ENCODE measurements at regions not wholly inside any gene's neighbourhood (a gene's known extent, or its start where the extent isn't known, plus 50 kb on each side); places are given as distances from the start of the nearest gene placed in this dataset.
"Not testable (repeated sequence)": the region's sequence is repeated elsewhere in the genome, so short reads cannot be mapped to it uniquely, and the experiment has no call there.

DNA sequence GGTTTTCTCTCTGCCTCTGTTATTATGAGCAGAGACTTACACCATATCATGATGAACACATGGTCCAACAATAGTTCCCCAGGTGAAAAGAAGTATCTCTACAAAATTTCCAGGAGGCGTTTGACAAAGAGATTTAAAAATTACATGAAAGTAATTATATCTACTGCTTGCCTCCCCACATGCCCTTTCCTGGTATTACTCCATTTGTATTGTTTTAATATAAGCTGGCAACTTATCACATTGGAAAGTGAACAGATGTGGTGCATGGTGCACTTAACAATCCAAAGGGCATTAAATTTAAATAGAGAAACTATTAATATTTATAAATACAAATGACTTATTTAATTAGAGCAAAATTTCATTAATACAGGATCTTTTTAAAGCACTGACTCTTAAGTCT lies 638.2 kb downstream of the ANKRD7 start:
- H3K27ac ChIP-seq (ENCODE audit: insufficient read depth, low read depth, low read length, poor library complexity, severe bottlenecking), result no peak overlapping the region
- H3K36me3 ChIP-seq (ENCODE audit: control insufficient read depth, insufficient read depth, low read length), result no peaks in the 10 kb centered on the region
- H3K4me1 ChIP-seq (ENCODE audit: control insufficient read depth, insufficient read depth, low read length), result no peaks in the 10 kb centered on the region
- H3K27me3 ChIP-seq (ENCODE audit: control insufficient read depth, insufficient read depth, low read length, poor library complexity, severe bottlenecking), result no peaks in the 10 kb centered on the region
- no peaks in the 10 kb centered on the region for H3K9me3 ChIP-seq (ENCODE audit: control insufficient read depth, low read length)
- no CpG with 5 or more reads among the region's 1 CpG for WGBS, 2 experiments
- no peak overlapping the region for H3K4me3 ChIP-seq (ENCODE audit: insufficient read depth, low read depth, low read length)

DNA sequence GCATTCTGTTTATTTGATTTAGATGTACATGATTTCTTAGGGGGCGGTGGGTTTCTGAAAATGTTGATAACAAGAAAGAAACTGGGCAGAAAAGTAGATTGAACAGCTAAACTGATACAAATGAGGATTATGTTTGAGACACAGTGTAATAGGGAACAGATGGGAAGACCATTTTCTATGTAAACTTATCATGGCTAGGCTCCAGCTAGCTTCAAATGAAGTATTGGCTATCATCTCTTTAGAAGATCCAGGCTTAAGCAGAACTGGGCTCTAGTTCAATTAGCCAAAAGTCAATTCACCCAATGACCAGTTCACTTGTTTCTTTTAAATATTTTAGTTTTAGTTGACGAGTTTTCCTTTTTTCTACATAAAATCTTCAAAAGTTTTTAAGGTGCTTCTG lies 639.5 kb downstream of the ANKRD7 start:
- H3K4me1 ChIP-seq (ENCODE audit: control insufficient read depth, insufficient read depth, low read length), result no peaks in the 10 kb centered on the region
- no peak overlapping the region for H3K27ac ChIP-seq (ENCODE audit: insufficient read depth, low read depth, low read length, poor library complexity, severe bottlenecking)
- no peaks in the 10 kb centered on the region for H3K27me3 ChIP-seq (ENCODE audit: control insufficient read depth, insufficient read depth, low read length, poor library complexity, severe bottlenecking)
- H3K36me3 ChIP-seq (ENCODE audit: control insufficient read depth, insufficient read depth, low read length), result no peaks in the 10 kb centered on the region
- no peaks in the 10 kb centered on the region for H3K9me3 ChIP-seq (ENCODE audit: control insufficient read depth, low read length)
- H3K4me3 ChIP-seq (ENCODE audit: insufficient read depth, low read depth, low read length), result no peak overlapping the region
- 93 to 97% methylated on average over 1 to 2 of the region's 2 CpGs for WGBS, 2 experiments

DNA sequence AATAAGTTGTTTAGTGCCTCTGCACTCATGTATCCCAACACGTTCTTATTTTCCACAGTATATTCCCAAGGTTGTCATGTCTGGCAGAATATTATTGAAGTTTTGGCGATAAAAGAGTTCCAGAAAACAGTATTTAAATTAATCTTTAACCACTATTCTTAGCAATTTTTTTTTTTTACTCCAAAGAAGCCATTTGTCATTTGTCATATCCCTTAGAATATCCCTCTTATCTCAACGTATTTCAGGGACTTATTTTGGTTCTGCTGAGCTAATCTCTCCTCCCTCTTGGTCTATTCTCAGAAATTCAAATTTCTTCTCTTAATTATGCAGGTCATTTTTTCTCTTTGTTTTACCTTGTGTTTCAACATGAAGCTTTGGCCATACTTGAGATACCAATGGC lies 643.4 kb downstream of the ANKRD7 start:
- 87 to 93% methylated on average over 3 of the region's 3 CpGs for WGBS, 2 experiments
- H3K27ac ChIP-seq (ENCODE audit: insufficient read depth, low read depth, low read length, poor library complexity, severe bottlenecking), result no peak overlapping the region
- H3K36me3 ChIP-seq (ENCODE audit: control insufficient read depth, insufficient read depth, low read length), result no peaks in the 10 kb centered on the region
- no peaks in the 10 kb centered on the region for H3K27me3 ChIP-seq (ENCODE audit: control insufficient read depth, insufficient read depth, low read length, poor library complexity, severe bottlenecking)
- no peak overlapping the region for H3K4me3 ChIP-seq (ENCODE audit: insufficient read depth, low read depth, low read length)
- H3K9me3 ChIP-seq (ENCODE audit: control insufficient read depth, low read length), result no peaks in the 10 kb centered on the region
- no peaks in the 10 kb centered on the region for H3K4me1 ChIP-seq (ENCODE audit: control insufficient read depth, insufficient read depth, low read length)

DNA sequence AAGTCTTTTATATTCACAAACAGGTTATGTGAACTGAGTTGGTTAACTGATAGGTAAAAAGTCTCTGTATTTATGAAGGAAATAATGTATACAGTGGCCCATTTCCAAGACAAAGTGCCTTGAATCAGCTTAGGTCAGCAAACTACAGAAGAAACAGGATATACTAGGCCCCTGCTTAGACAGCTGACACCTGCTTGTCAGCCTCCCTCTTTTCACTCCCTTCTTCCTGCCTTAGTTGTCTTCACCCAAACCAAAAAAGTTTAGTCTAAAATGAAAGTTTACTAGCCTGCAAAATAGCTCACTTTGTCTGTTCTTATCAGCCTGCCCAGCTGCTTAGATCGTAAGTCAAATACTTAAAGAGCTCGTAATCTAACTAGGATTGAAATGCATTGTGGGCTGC lies 644.6 kb downstream of the ANKRD7 start:
- WGBS, 2 experiments, result 98 to 100% methylated on average over 2 of the region's 2 CpGs
- not testable (repeated sequence) for H3K36me3 ChIP-seq (ENCODE audit: control insufficient read depth, insufficient read depth, low read length); H3K27ac ChIP-seq (ENCODE audit: insufficient read depth, low read depth, low read length, poor library complexity, severe bottlenecking); H3K9me3 ChIP-seq (ENCODE audit: control insufficient read depth, low read length); H3K4me1 ChIP-seq (ENCODE audit: control insufficient read depth, insufficient read depth, low read length); H3K27me3 ChIP-seq (ENCODE audit: control insufficient read depth, insufficient read depth, low read length, poor library complexity, severe bottlenecking); H3K4me3 ChIP-seq (ENCODE audit: insufficient read depth, low read depth, low read length)

DNA sequence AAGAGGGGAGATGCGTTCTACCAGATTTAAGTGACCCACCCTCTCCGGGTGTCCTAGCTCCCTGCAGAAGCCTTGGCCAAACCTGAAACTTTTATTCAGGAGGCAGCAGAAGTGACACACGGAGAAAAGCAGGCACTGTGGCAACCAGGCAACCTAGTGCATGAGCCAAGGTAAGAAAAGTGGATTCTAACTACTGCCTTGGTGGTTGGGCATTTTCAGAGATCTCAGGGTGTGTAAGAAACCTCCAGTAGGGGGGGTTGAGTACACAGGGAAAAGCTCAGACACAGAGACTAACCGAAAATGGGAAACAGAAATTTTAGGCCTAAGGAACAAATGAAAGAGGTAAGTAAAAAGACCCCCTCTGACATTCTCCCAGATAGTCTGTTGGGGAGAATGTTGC lies 645.7 kb downstream of the ANKRD7 start:
- no peaks in the 10 kb centered on the region for H3K4me1 ChIP-seq (ENCODE audit: control insufficient read depth, insufficient read depth, low read length)
- 84% methylated on average over 4 of the region's 4 CpGs for WGBS, 2 experiments
- H3K36me3 ChIP-seq (ENCODE audit: control insufficient read depth, insufficient read depth, low read length), result no peaks in the 10 kb centered on the region
- no peak overlapping the region for H3K4me3 ChIP-seq (ENCODE audit: insufficient read depth, low read depth, low read length)
- no peaks in the 10 kb centered on the region for H3K9me3 ChIP-seq (ENCODE audit: control insufficient read depth, low read length)
- no peak overlapping the region for H3K27ac ChIP-seq (ENCODE audit: insufficient read depth, low read depth, low read length, poor library complexity, severe bottlenecking)
- no peaks in the 10 kb centered on the region for H3K27me3 ChIP-seq (ENCODE audit: control insufficient read depth, insufficient read depth, low read length, poor library complexity, severe bottlenecking)

DNA sequence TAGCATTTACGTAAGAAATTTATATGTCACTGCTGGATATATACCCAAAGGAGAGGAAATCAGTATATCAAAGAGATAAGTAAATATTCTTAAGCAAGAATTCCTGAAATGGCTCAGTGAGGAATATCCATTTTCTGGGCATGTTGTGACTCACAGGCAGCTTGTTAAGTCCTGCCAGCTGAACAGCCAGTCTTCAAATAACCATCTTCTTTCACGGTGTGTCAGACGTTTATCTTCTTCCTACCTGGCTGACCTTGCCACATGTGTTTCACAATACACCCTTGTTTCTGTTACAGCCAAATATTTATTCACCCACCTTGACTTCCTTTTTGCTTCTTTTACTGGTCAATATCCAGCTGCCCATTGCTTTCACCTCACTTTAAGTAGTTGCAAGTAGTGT lies 648.1 kb downstream of the ANKRD7 start:
- Histone ChIP-seq H3K27me3 (ENCODE audit: control insufficient read depth, insufficient read depth, low read length, poor library complexity, severe bottlenecking) (no peaks in the 10 kb centered on the region), H3K36me3 (ENCODE audit: control insufficient read depth, insufficient read depth, low read length) (no peaks in the 10 kb centered on the region), H3K4me1 (ENCODE audit: control insufficient read depth, insufficient read depth, low read length) (no peaks in the 10 kb centered on the region), H3K27ac (ENCODE audit: insufficient read depth, low read depth, low read length, poor library complexity, severe bottlenecking) (no peak overlapping the region), H3K4me3 (ENCODE audit: insufficient read depth, low read depth, low read length) (no peak overlapping the region), H3K9me3 (ENCODE audit: control insufficient read depth, low read length) (no peaks in the 10 kb centered on the region)
- WGBS, 2 experiments, result 80 to 82% methylated on average over 3 of the region's 3 CpGs

DNA sequence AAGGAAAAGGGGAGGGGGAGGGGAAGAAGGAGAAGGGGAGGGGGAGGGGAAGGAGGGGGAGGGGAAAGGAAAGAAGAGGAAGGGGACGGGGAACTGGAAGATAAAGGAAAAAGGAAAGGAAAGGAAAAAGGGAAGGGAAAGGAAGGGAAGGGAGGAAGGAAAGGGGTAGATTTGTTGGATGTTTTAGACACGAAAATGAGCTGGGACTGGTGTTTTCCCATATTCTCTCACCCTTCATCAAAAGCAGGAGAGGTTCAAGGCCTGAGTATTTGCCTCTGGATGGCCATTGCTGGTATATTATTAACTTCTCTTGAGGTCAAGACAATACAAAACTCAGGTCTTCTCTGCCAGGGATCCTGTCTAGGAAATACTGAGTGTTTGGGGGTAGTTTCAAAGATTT lies 652.7 kb downstream of the ANKRD7 start:
- Histone ChIP-seq H3K27me3 (ENCODE audit: control insufficient read depth, insufficient read depth, low read length, poor library complexity, severe bottlenecking) (no peaks in the 10 kb centered on the region), H3K4me3 (ENCODE audit: insufficient read depth, low read depth, low read length) (no peak overlapping the region), H3K4me1 (ENCODE audit: control insufficient read depth, insufficient read depth, low read length) (no peaks in the 10 kb centered on the region), H3K9me3 (ENCODE audit: control insufficient read depth, low read length) (no peaks in the 10 kb centered on the region), H3K27ac (ENCODE audit: insufficient read depth, low read depth, low read length, poor library complexity, severe bottlenecking) (no peak overlapping the region), H3K36me3 (ENCODE audit: control insufficient read depth, insufficient read depth, low read length) (no peaks in the 10 kb centered on the region)
- 96 to 100% methylated on average over 2 of the region's 2 CpGs for WGBS, 2 experiments

DNA sequence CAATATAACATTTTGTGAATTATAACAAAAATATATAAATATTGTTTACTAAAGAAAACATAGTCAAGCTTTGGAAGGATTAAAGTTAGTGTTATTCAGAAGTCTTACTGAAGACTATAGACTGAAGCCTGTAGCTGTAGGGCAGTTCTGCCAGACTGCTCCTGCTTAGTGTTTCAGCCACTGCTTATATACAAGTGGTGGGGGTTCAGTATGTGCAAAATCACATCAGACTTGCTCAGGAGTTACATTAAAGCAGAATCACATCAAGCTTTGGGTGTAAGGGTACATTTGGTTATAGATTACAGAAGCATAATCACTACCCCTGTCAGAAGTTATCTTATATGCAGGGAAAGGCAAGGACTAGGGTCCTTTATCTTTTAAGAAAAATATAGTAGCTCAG lies 653.8 kb downstream of the ANKRD7 start:
- H3K4me3 ChIP-seq (ENCODE audit: insufficient read depth, low read depth, low read length), result no peak overlapping the region
- H3K9me3 ChIP-seq (ENCODE audit: control insufficient read depth, low read length), result no peaks in the 10 kb centered on the region
- no peaks in the 10 kb centered on the region for H3K36me3 ChIP-seq (ENCODE audit: control insufficient read depth, insufficient read depth, low read length)
- H3K27ac ChIP-seq (ENCODE audit: insufficient read depth, low read depth, low read length, poor library complexity, severe bottlenecking), result no peak overlapping the region
- no peaks in the 10 kb centered on the region for H3K4me1 ChIP-seq (ENCODE audit: control insufficient read depth, insufficient read depth, low read length)
- H3K27me3 ChIP-seq (ENCODE audit: control insufficient read depth, insufficient read depth, low read length, poor library complexity, severe bottlenecking), result no peaks in the 10 kb centered on the region

DNA sequence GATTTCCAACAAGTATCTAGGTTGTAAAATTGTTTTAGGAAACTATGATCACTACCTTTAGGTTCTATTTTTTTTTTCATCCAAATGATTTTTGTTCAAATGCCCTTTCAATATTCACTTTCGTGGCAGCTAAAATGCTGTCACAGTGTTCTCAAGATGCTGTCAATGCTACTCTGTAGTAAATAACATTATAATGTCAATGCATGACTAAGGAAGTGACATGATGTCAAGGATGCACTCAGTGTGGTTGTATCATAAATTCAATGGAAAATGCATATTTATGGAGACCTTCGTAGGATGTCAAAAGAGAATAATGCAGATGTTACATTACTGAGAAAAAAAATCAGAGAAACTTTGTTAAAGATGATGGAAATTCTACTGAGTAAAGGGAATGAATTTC lies 673.8 kb downstream of the ANKRD7 start:
- H3K9me3 ChIP-seq (ENCODE audit: control insufficient read depth, low read length), result no peaks in the 10 kb centered on the region
- no peak overlapping the region for H3K27ac ChIP-seq (ENCODE audit: insufficient read depth, low read depth, low read length, poor library complexity, severe bottlenecking)
- H3K4me3 ChIP-seq (ENCODE audit: insufficient read depth, low read depth, low read length), result no peak overlapping the region
- no peaks in the 10 kb centered on the region for H3K27me3 ChIP-seq (ENCODE audit: control insufficient read depth, insufficient read depth, low read length, poor library complexity, severe bottlenecking)
- 80 to 94% methylated on average over 2 of the region's 2 CpGs for WGBS, 2 experiments
- no peaks in the 10 kb centered on the region for H3K4me1 ChIP-seq (ENCODE audit: control insufficient read depth, insufficient read depth, low read length)
- H3K36me3 ChIP-seq (ENCODE audit: control insufficient read depth, insufficient read depth, low read length), result no peaks in the 10 kb centered on the region

DNA sequence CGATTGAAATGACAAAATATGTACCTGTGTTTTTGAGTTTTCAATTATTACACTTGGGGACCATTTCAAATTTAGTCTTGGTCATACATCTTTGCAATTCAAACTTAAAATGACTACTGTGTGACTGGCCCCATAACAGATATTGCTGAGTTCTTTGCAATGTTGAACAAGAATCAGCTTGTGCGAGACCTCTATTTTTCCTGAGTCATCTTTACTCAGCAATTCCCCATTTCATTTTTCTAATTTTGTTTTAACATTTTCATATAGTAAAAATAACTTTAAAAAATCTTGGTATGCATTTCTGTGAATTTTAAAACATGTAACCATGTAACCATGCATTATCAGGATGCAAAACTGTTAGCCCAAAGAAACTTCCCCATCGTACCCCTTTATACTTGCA lies 678.1 kb downstream of the ANKRD7 start:
- Histone ChIP-seq H3K9me3 (ENCODE audit: control insufficient read depth, low read length) (no peaks in the 10 kb centered on the region), H3K27me3 (ENCODE audit: control insufficient read depth, insufficient read depth, low read length, poor library complexity, severe bottlenecking) (no peaks in the 10 kb centered on the region), H3K27ac (ENCODE audit: insufficient read depth, low read depth, low read length, poor library complexity, severe bottlenecking) (no peak overlapping the region), H3K36me3 (ENCODE audit: control insufficient read depth, insufficient read depth, low read length) (no peaks in the 10 kb centered on the region), H3K4me1 (ENCODE audit: control insufficient read depth, insufficient read depth, low read length) (no peaks in the 10 kb centered on the region), H3K4me3 (ENCODE audit: insufficient read depth, low read depth, low read length) (no peak overlapping the region)
- WGBS, 2 experiments, result 80 to 94% methylated on average over 2 of the region's 3 CpGs

DNA sequence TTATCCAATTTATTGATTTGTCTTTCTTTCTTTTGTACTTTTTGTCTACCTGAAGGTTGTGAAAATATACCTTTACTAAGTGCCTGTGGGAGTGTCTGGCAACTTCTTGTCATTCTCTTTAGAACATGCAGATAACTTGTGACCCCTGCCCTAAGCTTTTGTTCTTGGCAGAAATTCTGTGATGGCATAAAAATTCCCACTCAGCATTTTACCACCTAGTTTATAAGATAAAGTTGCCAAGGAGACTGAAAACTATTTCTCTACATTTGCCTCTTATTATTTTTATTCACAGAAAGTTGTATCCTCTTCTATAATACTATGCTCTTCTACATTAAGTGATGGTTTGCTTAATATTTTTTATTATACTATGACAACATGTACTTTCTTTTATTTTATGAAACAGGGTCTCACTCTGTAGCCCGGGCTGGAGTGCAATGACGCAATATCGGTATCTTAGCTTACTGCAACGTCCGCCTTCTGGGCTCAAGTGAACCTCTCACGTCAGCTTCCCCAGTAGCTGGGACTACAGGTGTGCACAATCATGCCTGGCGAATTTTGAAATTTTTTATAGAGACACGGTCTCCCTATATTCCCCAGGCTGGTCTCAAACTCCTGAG lies 683.5 kb downstream of the ANKRD7 start:
- 92% methylated on average over 8 of the region's 8 CpGs for WGBS, 2 experiments

More for the DNA sequence above, 683.5 kb downstream of the ANKRD7 start:
- no peak overlapping the region for H3K27ac ChIP-seq (ENCODE audit: insufficient read depth, low read depth, low read length, poor library complexity, severe bottlenecking)
- H3K36me3 ChIP-seq (ENCODE audit: control insufficient read depth, insufficient read depth, low read length), result no peaks in the 10 kb centered on the region
- no peaks in the 10 kb centered on the region for H3K27me3 ChIP-seq (ENCODE audit: control insufficient read depth, insufficient read depth, low read length, poor library complexity, severe bottlenecking)
- no peak overlapping the region for H3K4me3 ChIP-seq (ENCODE audit: insufficient read depth, low read depth, low read length)
- no peaks in the 10 kb centered on the region for H3K4me1 ChIP-seq (ENCODE audit: control insufficient read depth, insufficient read depth, low read length)
- no peaks in the 10 kb centered on the region for H3K9me3 ChIP-seq (ENCODE audit: control insufficient read depth, low read length)

Data from ectodermal cell (in vitro differentiated cells).